ENCODE measurements at regions not wholly inside any gene's neighbourhood (a gene's known extent, or its start where the extent isn't known, plus 50 kb on each side); places are given as distances from the start of the nearest gene placed in this dataset.

- H3K4me3 ChIP-seq (ENCODE audit: insufficient read depth, low read length, poor library complexity, severe bottlenecking) = no peak overlapping the region
- no peak overlapping the region for H3K27ac ChIP-seq (ENCODE audit: low read depth, low read length)
- H3K27me3 ChIP-seq (ENCODE audit: low read length) = no peaks in the 10 kb centered on the region
- no peak overlapping the region for H3K9ac ChIP-seq (ENCODE audit: low read length)
- no peaks in the 10 kb centered on the region for H3K9me3 ChIP-seq (ENCODE audit: insufficient read depth, low read length)
- no peaks in the 10 kb centered on the region for H3F3A ChIP-seq (ENCODE audit: insufficient read depth)
- H3K4me2 ChIP-seq (ENCODE audit: low read depth, low read length, poor library complexity, severe bottlenecking) = no peak overlapping the region
- no peaks in the 10 kb centered on the region for H4K20me1 ChIP-seq (ENCODE audit: low read depth, low read length)
- no peak overlapping the region for H2AFZ ChIP-seq (ENCODE audit: low read depth, low read length, severe bottlenecking)
- H3K79me2 ChIP-seq (ENCODE audit: insufficient read depth, low read length) = no peaks in the 10 kb centered on the region
- H3K36me3 ChIP-seq (ENCODE audit: low read length) = no peaks in the 10 kb centered on the region
- H3K9me2 ChIP-seq (replicated peaks; ENCODE audit: insufficient read depth, low read length) = no peaks in the 10 kb centered on the region
- no peak for TF ChIP-seq EZH2phosphoT487 (conservative IDR thresholded peaks at IDR 0.05; ENCODE audit: low read length)
Observed at GRCh38 chr16:8426569-8426968, 163.7 kb downstream of the TMEM114 start.

GRCh38 chr16:8417145-8417544 is 173.2 kb downstream of the TMEM114 start:
- no peaks in the 10 kb centered on the region for H3K36me3 ChIP-seq (ENCODE audit: low read length)
- H3K9me2 ChIP-seq (replicated peaks; ENCODE audit: insufficient read depth, low read length) = no peaks in the 10 kb centered on the region
- H3K27ac ChIP-seq (ENCODE audit: low read depth, low read length) = no peak overlapping the region
- H3K4me3 ChIP-seq (ENCODE audit: insufficient read depth, low read length, poor library complexity, severe bottlenecking) = no peak overlapping the region
- no peak overlapping the region for H2AFZ ChIP-seq (ENCODE audit: low read depth, low read length, severe bottlenecking)
- H4K20me1 ChIP-seq (ENCODE audit: low read depth, low read length) = no peaks in the 10 kb centered on the region
- H3K4me2 ChIP-seq (ENCODE audit: low read depth, low read length, poor library complexity, severe bottlenecking) = no peak overlapping the region
- H3K9ac ChIP-seq (ENCODE audit: low read length) = no peak overlapping the region
- H3K27me3 ChIP-seq (ENCODE audit: low read length) = no peaks in the 10 kb centered on the region
- TF ChIP-seq, protein P1, sequence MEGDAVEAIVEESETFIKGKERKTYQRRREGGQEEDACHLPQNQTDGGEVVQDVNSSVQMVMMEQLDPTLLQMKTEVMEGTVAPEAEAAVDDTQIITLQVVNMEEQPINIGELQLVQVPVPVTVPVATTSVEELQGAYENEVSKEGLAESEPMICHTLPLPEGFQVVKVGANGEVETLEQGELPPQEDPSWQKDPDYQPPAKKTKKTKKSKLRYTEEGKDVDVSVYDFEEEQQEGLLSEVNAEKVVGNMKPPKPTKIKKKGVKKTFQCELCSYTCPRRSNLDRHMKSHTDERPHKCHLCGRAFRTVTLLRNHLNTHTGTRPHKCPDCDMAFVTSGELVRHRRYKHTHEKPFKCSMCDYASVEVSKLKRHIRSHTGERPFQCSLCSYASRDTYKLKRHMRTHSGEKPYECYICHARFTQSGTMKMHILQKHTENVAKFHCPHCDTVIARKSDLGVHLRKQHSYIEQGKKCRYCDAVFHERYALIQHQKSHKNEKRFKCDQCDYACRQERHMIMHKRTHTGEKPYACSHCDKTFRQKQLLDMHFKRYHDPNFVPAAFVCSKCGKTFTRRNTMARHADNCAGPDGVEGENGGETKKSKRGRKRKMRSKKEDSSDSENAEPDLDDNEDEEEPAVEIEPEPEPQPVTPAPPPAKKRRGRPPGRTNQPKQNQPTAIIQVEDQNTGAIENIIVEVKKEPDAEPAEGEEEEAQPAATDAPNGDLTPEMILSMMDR (IDR thresholded peaks at IDR 0.05; ENCODE audit: insufficient read depth, low read length, poor library complexity, severe bottlenecking) = no peak
- no peak for TF ChIP-seq EZH2phosphoT487 (conservative IDR thresholded peaks at IDR 0.05; ENCODE audit: low read length)
- no peaks in the 10 kb centered on the region for H3F3A ChIP-seq (ENCODE audit: insufficient read depth)
- H3K9me3 ChIP-seq (ENCODE audit: insufficient read depth, low read length) = no peaks in the 10 kb centered on the region
- H3K79me2 ChIP-seq (ENCODE audit: insufficient read depth, low read length) = no peaks in the 10 kb centered on the region

DNA sequence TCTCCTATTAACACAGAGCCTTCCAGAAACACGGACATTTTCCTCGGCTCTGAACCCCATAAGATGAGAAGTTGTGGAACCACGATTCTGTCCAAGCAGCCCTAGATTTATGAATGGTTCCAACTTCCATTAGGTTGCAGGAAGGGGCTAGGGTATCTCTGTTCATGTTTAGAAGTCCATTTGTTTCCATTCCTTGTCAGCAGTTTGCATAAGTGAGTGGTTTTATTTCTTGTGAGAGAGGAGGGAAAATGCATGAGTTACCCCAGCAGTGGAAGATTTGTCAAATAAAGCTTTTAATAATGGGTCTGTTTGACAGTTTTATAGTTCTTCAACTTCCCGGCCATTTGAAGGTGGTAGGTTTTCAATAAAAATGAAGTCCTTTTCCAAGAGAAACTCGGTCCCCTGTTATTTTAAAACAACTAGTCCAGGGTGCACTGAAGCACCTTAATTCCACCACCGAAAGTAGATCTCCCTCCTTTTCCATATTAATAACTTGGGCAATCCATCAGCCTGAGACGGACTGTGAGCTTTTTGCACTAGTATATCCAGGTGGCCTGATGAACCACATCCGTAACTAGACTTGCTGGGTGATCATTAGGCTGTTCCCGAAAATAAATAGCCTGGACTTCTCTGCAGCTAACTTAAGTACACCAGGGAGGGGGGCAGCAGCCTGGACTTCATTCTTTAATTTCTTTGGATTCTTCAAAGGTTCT is 181.3 kb downstream of the TMEM114 start:
- Histone ChIP-seq H2AFZ (ENCODE audit: low read depth, low read length, severe bottlenecking) (no peak overlapping the region), H3K9me2 (replicated peaks; ENCODE audit: insufficient read depth, low read length) (no peaks in the 10 kb centered on the region)

GRCh38 chr16:8407351-8407750 is 183.0 kb downstream of the TMEM114 start:
- no peaks in the 10 kb centered on the region for H3K36me3 ChIP-seq (ENCODE audit: low read length)
- H3K9me2 ChIP-seq (replicated peaks; ENCODE audit: insufficient read depth, low read length) = no peaks in the 10 kb centered on the region
- no peak overlapping the region for H3K27ac ChIP-seq (ENCODE audit: low read depth, low read length)
- no peak overlapping the region for H3K4me3 ChIP-seq (ENCODE audit: insufficient read depth, low read length, poor library complexity, severe bottlenecking)
- TF ChIP-seq, protein P1 (IDR thresholded peaks at IDR 0.05; ENCODE audit: insufficient read depth, low read length, poor library complexity, severe bottlenecking) = no peak
- no peak for TF ChIP-seq EZH2phosphoT487 (conservative IDR thresholded peaks at IDR 0.05; ENCODE audit: low read length)
- H3K9ac ChIP-seq (ENCODE audit: low read length) = no peak overlapping the region
- no peaks in the 10 kb centered on the region for H3K27me3 ChIP-seq (ENCODE audit: low read length)
- H3K79me2 ChIP-seq (ENCODE audit: insufficient read depth, low read length) = no peaks in the 10 kb centered on the region
- H3K9me3 ChIP-seq (ENCODE audit: insufficient read depth, low read length) = no peaks in the 10 kb centered on the region
- H2AFZ ChIP-seq (ENCODE audit: low read depth, low read length, severe bottlenecking) = no peak overlapping the region
- H3K4me2 ChIP-seq (ENCODE audit: low read depth, low read length, poor library complexity, severe bottlenecking) = no peak overlapping the region
- no peaks in the 10 kb centered on the region for H4K20me1 ChIP-seq (ENCODE audit: low read depth, low read length)
- H3F3A ChIP-seq (ENCODE audit: insufficient read depth) = no peaks in the 10 kb centered on the region

More for the DNA sequence above, 181.3 kb downstream of the TMEM114 start:
- H3K27me3 ChIP-seq (ENCODE audit: low read length) = no peaks in the 10 kb centered on the region
- H3K4me3 ChIP-seq (ENCODE audit: insufficient read depth, low read length, poor library complexity, severe bottlenecking) = no peak overlapping the region
- TF ChIP-seq, protein P1 (IDR thresholded peaks at IDR 0.05; ENCODE audit: insufficient read depth, low read length, poor library complexity, severe bottlenecking) = no peak
- no peak for TF ChIP-seq EZH2phosphoT487 (conservative IDR thresholded peaks at IDR 0.05; ENCODE audit: low read length)
- H3K79me2 ChIP-seq (ENCODE audit: insufficient read depth, low read length) = no peaks in the 10 kb centered on the region
- H3K9me3 ChIP-seq (ENCODE audit: insufficient read depth, low read length) = no peaks in the 10 kb centered on the region
- H3K4me2 ChIP-seq (ENCODE audit: low read depth, low read length, poor library complexity, severe bottlenecking) = no peak overlapping the region
- no peaks in the 10 kb centered on the region for H3K36me3 ChIP-seq (ENCODE audit: low read length)
- H3K9ac ChIP-seq (ENCODE audit: low read length) = no peak overlapping the region
- no peaks in the 10 kb centered on the region for H3F3A ChIP-seq (ENCODE audit: insufficient read depth)
- no peaks in the 10 kb centered on the region for H4K20me1 ChIP-seq (ENCODE audit: low read depth, low read length)
- H3K27ac ChIP-seq (ENCODE audit: low read depth, low read length) = no peak overlapping the region
